GM19438 (cell line): ENCODE measurements at regions not wholly inside any gene's neighbourhood (a gene's known extent, or its start where the extent isn't known, plus 50 kb on each side); places are given as distances from the start of the nearest gene placed in this dataset.
"Not testable (repeated sequence)": the region's sequence is repeated elsewhere in the genome, so short reads cannot be mapped to it uniquely, and the experiment has no call there.

Source experiments
- ATAC-seq: cut with Tn5 transposase; IDR thresholded peaks from one replicate; pipeline ENCODE4 v1.9.1; 2021; ENCODE audit warnings: low read depth; ENCODE audit not compliant: unreplicated experiment

DNA sequence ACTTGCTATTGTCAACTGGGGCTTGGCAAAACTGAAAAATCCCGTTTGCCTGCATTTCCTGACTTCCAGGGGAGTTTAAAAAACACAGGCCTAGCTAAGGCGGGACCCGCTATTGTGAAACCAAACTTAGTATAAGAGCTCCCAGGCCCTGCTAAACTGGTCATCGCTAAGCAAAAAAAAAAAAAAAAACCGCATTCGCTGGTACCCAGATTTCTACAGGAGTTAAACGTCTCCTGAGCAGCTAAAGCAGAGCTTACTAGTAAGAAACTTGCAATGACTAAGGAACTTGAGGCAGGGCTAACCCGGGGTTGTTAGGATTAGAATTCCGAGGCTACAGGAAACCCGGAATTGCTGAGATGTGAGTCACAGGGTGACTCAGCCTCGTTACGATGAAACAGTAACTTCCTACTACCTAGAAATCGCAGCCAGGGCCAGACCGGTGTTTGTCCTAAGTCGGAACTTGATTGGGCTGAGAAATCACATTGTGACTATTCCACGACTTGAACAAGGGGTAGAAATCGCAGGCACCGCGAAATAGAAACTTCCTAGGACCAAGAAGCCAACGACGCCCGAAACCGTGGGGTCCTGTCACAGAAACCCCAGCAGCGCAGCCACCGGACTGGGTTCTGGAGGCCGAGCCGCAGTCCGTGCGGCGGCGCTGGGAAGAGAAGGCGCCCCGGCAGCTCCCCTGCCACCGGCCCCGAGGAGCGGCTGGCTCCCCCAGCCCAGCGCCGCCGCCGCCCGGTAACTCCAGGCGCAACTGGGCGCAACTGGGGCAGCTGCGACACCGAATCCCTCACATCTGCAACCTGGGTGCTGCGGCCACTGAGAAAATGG, 89.4 kb downstream of the ANXA2R start:
- ATAC-seq: peak; percentile 31

DNA sequence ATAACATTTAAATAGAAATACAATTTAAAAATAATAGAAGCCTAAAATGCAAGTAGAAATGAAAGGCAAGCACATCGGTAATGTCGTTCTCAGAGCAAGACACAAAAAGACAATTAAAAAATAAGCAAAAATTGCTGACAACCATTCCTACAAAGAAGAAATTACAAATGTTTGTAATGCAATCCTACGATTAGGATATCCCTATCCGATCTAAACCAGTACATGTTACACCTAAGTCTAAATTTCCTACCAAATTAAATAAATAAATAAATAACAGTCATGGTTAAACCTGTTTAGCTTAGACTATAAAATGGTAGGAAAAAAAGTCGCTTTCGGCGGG, 90.0 kb downstream of the ANXA2R start:
- ATAC-seq: no peak

DNA sequence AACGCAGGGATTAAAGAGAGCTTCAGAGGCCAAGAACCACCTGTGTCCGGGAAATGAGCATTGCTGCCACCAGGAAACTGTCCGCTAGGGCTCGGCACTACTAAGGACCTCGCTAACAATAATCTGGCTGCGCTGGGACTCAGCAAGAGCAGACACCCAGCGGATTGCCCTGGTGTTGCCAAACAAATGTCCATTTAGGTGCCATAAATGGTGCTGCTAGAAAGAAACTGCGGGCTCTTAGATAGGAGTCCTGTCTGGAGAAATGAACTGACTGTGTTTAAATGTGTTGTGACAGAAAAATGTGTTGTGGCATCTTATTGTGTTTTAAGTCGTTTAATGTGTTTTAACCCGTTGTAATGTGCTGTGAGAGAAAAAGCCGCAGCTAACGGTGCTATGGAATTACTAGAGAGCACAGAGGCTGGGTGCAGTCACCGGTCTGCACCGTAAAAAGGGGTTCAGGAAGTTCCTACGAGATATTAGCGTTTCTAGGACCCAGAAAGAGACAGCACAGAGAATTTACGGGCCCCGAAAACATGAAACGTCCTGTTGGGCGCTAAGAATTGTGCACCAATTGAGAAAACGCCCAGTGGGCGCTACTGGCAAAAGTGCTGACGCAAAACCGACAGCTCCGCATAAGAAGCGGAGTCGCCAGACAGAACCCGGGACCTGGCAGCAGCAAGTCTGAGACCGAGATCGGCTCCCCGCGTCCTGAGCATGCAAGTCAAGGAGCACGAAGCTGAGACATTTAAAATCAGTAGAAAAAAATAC, 90.6 kb downstream of the ANXA2R start:
- ATAC-seq: peak; percentile 56

DNA sequence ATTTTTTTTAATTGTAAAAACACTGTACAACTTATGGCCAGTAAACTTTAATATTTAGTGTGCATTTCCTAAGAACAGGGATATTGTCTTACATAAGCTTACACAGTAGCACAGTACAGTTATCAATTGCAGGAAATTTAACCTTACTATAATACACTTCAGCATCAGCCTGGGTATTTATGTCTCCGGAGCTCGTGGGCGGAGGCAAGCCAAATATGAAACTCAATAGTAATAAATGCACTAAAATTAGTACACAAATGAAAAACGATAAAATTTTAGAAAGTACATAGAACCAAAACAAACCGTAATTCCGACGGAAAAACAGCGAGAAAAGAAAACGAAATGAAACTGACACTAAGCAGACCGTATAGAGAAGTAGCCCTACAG, 91.2 kb downstream of the ANXA2R start:
- ATAC-seq: no peak

DNA sequence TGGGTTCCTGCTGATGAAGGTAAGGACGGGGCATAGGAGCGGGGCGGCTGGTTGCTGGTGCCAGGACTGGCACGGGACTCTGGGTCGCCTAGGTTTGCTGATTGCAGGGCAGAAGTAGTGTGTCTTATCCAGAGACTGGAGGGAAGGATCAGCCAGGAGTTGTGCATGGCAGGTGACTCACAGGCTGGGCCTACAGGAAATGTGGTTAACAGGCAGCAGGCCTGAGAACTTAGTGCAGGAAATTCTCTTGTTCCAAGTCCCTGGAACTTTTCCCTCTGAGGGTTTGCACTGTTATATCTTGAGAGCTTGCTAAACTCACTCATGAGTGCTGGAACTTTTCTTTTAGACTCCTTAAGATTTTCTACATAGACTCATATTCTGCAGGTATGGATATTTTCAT, 95.1 kb downstream of the ANXA2R start:
- ATAC-seq: no peak

DNA sequence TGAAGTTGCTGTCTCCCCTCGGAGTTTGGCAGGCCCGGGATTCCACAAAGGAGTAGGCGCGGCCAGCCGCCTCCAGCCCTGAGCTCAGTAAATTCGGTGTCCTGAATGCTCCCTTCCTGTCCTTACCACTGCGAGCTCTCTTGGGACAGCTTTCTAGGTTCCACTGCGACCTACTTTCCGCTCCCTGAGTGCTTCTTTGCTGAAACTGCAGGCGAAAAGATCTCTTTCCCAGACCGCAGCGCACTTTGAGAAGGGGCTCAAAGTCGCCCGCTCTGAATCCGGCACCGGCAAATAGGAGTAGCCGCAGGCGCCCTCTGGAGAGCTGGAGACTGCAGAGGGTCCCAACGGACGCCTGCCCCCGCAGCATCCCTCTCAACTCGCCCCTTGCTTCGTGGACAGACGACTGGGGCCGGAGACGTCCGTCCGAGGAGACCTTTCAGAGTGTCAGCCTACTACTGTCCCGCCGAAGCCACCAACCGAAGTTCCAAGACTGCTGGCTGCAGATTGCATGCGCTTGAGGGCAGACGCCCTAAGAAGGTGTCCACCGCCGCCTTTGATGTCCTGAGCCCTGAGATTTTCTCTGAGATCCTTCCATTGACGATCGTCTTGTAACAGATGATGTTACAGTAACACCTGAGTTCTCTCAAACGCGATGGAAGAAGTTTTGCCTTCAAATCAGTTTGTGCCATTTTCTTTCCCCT, 96.0 kb downstream of the ANXA2R start:
- no peak for ATAC-seq

DNA sequence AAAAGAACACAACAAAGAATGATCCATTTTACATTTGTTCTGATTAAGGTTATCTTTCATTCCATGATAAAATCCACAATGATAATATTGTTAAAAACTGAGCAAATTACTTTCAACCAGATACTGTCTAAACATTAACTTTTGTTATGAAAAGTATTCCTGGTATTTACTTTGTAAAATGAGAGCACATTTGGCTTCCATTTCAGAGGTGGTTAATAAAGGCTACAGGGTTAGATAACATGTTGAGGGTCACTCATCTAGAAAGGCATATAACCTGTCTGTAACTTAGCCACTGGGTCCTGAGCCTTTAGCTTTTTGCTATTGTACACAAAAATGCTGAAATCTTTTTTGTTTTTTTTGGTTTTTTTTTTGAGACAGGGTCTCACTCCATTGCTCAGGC, 99.3 kb downstream of the ANXA2R start:
- ATAC-seq: no peak

DNA sequence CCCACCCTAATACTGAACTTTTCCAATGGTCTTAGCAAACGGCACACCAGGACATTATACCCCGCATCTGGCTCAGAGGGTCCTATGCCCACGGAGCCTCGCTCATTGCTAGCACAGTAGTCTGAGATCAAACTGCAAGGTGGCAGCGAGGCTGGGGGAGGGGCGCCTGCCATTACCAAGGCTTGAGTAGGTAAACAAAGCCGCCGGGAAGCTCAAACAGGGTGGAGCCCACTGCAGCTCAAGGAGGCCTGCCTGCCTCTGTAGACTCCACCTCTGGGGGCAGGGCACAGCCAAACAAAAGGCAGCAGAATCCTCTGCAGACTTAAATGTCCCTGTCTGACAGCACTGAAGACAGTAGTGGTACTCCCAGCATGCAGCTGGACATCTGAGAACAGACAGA, 108.1 kb downstream of the ANXA2R start:
- not testable (repeated sequence) for ATAC-seq

DNA sequence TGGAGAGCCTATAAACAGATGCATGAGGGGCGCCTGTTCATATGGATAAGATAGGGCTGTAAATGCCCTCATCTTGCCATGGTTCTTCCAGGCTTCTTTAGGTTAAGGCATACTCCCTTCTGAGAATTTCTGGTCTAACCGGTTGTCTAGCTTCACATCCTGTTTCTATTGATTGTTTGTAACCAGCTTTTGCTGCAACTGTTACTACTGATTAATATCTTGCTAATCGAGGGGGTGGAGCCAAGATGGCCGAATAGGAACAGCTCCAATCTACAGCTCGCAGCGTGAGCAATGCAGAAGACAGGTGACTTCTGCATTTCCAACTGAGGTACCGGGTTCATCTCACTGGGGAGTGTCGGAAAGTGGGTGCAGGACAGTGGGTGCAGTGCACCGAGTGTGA, 108.7 kb downstream of the ANXA2R start:
- not testable (repeated sequence) for ATAC-seq

DNA sequence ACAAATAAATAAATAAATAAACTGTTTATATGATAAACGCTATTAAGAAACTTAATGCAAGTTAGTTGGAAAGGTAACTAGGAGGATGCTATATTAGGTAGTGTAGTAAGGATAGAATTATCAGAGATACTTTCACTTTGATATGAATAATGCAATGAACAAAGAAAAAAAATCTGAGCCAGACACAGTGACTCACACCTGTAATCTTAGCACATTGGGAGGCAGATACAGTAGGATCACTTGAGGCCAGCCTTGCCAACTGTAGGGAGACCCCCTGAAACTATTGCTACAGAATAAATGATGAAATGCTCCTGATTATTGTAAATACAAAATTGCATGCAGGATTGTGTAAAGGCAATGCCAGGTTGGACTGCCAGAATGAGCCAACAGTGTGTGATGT, 109.2 kb downstream of the ANXA2R start:
- no peak for ATAC-seq

DNA sequence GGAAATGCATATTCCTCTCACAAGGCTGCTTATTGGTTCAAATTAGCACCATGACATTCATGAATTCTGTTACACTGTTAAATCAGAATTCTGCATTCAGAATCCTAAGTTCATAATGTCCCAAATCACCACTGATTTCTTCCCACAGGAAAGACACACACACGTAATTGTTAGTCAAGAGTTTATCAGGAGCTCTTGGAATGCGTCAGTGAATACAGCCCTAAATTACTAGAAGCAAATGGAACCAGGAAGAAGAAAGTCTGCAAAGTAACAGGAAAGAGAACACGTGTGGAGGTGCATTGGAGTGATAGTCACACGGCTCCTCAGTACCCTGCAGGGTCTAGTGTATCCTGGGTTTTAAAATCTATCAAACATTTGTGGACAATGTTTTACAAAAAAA, 110.2 kb downstream of the ANXA2R start:
- no peak for ATAC-seq

DNA sequence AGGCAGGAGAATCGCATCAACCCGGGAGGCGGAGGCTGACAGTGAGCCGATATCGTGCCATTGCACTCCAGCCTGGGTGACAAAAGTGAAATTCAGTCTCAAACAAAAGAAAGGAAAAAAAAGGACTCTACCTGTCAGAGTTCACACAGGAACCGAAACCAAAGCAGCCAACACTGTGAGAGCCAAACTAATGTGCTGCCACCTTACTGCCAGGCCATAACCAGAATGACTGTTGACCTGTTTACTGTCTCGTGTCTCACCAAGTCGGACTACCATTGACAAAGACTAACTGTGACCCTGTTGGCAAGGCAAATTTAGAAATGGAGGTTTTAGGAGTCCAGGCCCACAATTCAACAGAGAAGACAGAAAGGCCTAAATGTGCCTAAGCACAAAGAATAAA, 112.4 kb downstream of the ANXA2R start:
- no peak for ATAC-seq

DNA sequence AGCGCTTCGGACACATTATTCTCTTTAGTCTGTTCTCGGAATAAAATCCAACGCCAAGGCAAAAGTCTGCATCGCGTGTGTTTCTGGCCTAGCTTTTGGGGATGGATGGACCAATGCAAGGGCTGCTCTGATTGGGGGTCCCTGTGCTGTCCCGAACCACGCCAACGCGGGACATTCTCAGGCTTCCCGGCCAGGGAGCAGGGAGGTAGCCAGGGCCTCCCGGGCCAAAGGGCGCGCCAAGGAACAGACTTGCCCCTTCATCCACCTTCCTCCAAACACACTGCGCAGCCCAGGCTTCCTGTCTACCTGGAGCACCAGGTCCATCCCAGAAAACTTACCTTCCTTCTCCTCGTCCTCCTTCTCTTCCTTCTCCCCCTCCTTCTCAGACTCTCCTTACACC, 113.0 kb upstream of the SELENOP start:
- no peak for ATAC-seq

DNA sequence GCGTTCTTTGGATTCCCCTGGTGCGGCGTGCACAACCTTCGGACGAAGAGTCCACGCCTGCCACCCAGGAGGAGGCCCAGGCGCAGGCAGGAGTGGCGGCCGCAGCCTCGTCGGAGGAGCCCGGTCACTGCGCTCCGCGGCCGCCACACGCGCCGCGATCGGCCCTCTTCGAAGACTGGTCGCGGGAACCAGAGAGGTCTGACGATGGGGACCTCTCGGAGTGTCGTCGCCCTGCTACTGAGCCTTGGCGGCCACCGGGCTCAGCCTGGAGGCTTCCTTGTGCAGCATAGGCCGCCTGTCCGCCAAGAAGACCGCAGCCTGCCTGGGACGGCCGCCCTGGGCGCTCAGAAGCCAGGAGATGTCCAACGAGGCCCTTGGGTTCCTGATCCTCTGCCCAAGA, 112.5 kb upstream of the SELENOP start:
- no peak for ATAC-seq

DNA sequence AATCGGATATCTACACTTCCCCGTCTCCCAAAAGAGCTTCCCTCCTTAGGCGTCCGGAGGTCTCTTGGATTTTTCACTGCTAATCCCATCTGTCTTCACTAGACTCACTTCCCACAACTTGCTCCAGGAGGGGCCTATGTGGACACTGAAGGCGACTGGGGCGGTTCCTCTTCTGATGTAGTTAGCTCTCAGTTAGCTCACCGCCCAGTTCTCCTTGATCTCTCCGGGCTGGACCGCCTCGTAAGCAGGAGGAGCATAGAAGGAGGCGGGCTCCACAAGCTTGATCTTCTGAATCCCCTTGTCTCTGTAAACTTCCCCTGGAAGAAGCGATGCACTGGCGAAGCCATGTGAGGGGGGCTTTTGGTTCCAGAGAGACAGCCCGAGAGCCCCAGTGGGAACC, 112.0 kb upstream of the SELENOP start:
- no peak for ATAC-seq

DNA sequence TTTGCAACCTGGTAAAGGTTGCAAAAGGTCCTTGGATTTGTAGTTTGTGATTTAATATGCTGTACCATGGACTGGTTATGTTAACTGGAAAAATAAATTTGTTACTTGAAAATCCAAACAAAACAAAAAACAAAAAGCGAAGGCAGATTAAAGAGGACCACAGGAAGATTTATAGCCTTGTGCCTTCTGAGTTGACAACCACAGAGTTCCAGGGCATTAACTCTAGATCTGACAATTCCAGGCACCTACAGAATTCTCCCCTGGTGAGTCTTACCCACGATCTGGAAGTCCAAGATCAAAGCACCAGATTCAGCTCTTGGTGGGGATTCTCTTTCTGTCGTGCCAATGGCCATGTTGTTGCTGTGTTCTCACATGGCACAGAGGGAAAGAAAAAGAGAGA, 107.9 kb upstream of the SELENOP start:
- no peak for ATAC-seq

DNA sequence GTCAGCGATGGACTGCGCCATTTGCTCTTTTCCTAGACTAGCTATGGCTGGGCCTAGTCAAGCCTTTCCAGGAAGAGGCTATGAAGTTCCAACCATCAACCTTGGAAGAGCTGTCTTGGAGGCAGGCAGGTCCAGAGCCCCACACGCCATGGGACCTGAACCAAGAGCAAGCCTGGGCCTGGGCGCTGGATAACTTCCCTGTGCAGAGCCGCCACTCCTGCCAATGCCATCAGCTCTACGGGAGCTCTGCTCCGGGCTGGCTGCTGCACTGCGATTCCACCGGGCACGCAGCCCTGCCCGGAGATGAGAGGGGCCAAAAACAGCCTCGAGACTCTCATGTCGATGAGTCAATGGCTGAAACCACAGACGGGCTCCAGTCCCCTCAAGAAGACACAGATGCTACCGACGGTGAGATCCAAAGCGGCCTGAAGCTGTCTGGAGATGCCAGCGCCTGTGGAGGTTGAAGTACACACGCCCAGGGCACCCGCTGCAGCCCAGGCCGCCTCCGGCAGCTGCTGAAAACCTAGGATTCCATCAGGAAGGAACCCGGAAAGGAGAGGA, 103.7 kb upstream of the SELENOP start:
- ATAC-seq: no peak

DNA sequence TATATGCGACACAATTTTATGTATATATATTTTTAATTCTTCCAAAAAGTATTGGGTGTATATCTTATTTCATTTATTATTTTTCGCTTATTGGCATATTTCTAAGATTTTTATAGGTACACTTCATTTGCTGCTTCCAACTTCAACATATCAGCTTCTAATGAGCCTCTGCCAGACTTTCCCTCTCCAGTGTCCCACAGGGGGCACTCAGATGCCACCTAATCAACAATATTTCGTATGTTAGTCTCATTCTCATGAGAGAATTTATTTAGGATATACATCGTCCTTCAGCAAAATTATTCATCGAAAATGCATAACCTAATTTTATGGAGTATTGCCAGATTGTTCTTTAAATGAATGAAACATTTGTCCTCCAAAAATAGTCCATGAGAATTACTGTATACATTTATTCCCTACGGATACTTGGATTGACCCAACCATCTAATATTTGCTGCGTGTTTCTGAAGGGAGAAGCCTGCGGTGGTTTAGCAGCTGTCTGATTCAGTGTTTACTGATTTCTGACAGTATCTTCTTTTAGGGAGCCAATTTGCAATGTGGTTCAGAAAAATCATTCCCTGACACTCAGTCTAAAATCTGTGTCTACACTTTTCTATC, 100.6 kb upstream of the SELENOP start:
- no peak for ATAC-seq

DNA sequence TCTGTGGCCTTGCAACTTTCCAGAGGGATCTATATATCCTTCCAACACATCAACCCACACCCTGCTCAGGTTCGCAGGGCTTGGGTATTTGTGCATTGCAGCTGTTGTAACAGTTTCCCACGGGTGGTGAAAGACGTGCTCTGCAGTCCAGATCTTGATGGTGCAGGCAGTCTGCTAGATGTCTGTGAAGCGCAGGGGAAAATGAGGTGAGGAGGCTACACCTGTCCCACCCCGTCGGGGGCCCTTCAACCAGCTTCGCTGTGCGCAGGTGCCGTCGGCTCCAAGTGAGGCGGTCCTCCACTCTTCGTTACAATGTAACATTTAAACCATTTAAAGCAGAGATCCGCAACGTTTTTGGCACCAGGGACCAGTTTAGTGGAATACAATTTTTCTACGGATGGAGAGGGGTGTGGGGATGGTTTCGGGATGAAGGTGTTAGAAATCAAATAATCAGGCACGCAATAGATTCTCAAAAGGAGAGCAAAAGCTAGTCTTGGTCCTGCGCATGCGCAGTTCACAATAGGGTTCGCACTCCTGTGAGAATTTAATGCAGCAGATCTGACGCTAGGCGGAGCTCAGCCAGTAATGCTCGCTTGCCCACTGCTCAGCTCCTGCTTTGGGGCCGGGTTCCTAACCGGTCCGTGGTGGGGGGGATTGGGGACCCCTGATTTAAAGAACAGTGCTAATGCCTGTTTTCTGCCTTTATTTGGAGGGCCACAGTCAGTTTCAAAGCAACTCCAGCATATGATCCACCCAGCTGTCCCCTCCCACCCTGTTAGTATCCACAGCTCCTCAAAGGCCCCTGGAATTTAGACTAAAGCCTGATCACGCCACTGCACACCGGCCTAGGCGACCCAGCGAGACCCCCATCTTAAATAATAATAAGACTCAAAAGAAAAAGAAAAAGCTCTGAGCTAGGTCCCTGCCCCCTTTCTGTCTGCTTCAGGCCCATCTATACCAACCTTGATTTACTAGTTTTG, 97.1 kb upstream of the SELENOP start:
- peak; percentile 90 for ATAC-seq

DNA sequence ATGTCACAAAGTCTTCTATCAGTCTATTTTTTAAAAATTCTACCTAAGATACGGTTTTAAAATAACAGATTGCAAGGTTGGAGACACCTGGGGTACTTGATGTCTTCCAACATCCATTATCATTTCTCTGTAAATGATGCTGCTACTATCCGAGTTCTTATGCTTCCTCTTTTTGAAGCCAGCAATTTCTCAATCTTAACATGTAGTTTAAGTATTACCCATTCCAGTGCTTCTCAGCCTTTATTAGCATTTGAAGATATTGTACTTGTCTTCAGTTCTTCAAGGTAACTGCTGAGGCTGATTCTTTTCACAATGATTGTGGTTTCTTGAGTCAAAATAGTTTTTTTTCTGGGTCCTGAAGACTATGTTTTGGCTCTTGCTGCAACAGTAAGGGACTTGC, 96.4 kb upstream of the SELENOP start:
- ATAC-seq: no peak
